A549 (cell line): ENCODE measurements at regions not wholly inside any gene's neighbourhood (a gene's known extent, or its start where the extent isn't known, plus 50 kb on each side); places are given as distances from the start of the nearest gene placed in this dataset.

ENCODE experiments used
- CHD2 ChIP-seq: fragments of 150-350 bp; IDR thresholded peaks from 2 replicates; pipeline ENCODE4 v1.6.1; 2014; ENCODE audit warnings: low read length; ENCODE audit not compliant: partially characterized antibody
- CHD4 ChIP-seq: fragments of 200-600 bp; sonication (generic); IDR thresholded peaks from 2 replicates; pipeline ENCODE4 v1.6.1; 2016; ENCODE audit warnings: antibody characterized with exemption, mild to moderate bottlenecking, borderline replicate concordance
- HOXA7 ChIP-seq: fragments of 250-450 bp; sonication (Bioruptor Pico); IDR thresholded peaks from 2 replicates; pipeline ENCODE4 v1.5.0; 2020; ENCODE audit warnings: mild to moderate bottlenecking, moderate library complexity
- JUN ChIP-seq, 2 experiments: fragments of >200 bp; sonication (Bioruptor Twin); formaldehyde crosslinking; IDR thresholded peaks; 2 replicates in 1 of 2; 3 replicates in 1 of 2; pipeline ENCODE4 v1.6.1; 2016 to 2017
- JUNB ChIP-seq: fragments of >200 bp; sonication (Bioruptor Twin); formaldehyde crosslinking; IDR thresholded peaks from 2 replicates; pipeline ENCODE4 v1.6.1; 2016
- POLR2A ChIP-seq: IDR thresholded peaks from 2 replicates; pipeline ENCODE4 v1.6.1; 2012; ENCODE audit warnings: mild to moderate bottlenecking, low read length
- RAD21 ChIP-seq, 2 experiments: fragments of >200 bp in 1 of 2; sonication (Bioruptor Twin) in 1 of 2; formaldehyde crosslinking in 1 of 2; IDR thresholded peaks in 1 of 2; conservative IDR thresholded peaks in 1 of 2; 2 replicates in 1 of 2; 3 replicates in 1 of 2; pipeline ENCODE4 v1.6.1; 2012 to 2018; ENCODE audit warnings: inconsistent platforms in 1 of 2
- RNF2 ChIP-seq: fragments of 200-600 bp; sonication (generic); IDR thresholded peaks from 2 replicates; pipeline ENCODE4 v1.6.1; 2016; ENCODE audit warnings: low read depth, mild to moderate bottlenecking, antibody characterized with exemption, moderate library complexity, borderline replicate concordance
- TF ChIP-seq, protein P1 (sequence below): fragments of >200 bp; sonication (Bioruptor Twin); formaldehyde crosslinking; IDR thresholded peaks from 3 replicates; pipeline ENCODE4 v1.5.1; 2016
- TF ChIP-seq, protein P2 (sequence below): IDR thresholded peaks from 2 replicates; pipeline ENCODE4 v1.6.1; 2012
- TF ChIP-seq, protein P3 (sequence below): fragments of 250-450 bp; sonication (Bioruptor Pico); IDR thresholded peaks from 2 replicates; pipeline ENCODE4 v1.5.0; 2021; ENCODE audit warnings: mild to moderate bottlenecking, moderate library complexity, borderline replicate concordance

DNA sequence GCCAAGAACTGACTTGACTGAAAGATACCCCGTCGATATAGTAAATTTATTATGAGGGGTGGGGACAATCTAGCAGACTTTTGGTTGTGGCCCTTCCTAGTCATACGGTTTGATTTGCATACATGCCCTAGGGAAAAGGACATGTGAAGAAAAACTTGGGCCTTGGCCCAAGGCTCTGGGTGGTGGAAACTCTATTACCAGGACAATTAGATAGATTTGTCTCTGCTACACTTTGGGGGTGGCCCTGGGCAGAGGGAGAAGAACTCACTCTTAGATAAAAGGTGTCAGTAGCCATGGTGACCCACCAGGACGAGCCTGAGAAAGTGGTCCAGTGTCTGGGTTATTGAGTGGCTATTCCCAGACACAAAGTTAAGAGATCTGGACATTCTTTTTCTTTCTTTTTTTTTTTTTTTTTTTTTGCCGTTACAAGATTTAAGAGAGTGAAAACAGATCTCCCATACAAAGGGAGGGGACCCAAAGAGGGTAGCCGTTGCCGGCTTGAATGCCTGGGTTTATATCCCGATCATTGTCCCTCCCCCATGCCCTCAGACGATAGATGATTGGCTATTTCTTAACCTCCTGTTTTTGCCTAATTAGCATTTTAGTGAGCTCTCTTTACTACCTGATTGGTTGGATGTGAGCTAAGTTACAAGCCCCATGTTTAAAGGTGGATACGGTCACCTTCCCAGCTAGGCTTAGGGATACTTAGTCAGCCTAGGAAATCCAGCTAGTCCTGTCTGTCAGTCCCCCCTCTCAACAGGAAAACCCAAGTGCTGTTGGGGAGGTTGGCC is 96.4 kb upstream of the SMAD3 start:
- TF ChIP-seq, protein P1, sequence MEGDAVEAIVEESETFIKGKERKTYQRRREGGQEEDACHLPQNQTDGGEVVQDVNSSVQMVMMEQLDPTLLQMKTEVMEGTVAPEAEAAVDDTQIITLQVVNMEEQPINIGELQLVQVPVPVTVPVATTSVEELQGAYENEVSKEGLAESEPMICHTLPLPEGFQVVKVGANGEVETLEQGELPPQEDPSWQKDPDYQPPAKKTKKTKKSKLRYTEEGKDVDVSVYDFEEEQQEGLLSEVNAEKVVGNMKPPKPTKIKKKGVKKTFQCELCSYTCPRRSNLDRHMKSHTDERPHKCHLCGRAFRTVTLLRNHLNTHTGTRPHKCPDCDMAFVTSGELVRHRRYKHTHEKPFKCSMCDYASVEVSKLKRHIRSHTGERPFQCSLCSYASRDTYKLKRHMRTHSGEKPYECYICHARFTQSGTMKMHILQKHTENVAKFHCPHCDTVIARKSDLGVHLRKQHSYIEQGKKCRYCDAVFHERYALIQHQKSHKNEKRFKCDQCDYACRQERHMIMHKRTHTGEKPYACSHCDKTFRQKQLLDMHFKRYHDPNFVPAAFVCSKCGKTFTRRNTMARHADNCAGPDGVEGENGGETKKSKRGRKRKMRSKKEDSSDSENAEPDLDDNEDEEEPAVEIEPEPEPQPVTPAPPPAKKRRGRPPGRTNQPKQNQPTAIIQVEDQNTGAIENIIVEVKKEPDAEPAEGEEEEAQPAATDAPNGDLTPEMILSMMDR, result no peak
- TF ChIP-seq CHD2 (no peak), JUN (IDR thresholded peaks at IDR 0.05) (no peak), RAD21 (conservative IDR thresholded peaks at IDR 0.05 in 1 of 2, IDR thresholded peaks at IDR 0.05 in 1 of 2) (no peak), HOXA7 (CRISPR knock-in tag) (no peak), POLR2A (no peak), CHD4 (no peak), RNF2 (no peak), JUNB (no peak)
- TF ChIP-seq, protein P2, sequence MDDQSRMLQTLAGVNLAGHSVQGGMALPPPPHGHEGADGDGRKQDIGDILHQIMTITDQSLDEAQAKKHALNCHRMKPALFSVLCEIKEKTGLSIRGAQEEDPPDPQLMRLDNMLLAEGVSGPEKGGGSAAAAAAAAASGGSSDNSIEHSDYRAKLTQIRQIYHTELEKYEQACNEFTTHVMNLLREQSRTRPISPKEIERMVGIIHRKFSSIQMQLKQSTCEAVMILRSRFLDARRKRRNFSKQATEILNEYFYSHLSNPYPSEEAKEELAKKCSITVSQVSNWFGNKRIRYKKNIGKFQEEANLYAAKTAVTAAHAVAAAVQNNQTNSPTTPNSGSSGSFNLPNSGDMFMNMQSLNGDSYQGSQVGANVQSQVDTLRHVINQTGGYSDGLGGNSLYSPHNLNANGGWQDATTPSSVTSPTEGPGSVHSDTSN, result no peak
- TF ChIP-seq, protein P3, sequence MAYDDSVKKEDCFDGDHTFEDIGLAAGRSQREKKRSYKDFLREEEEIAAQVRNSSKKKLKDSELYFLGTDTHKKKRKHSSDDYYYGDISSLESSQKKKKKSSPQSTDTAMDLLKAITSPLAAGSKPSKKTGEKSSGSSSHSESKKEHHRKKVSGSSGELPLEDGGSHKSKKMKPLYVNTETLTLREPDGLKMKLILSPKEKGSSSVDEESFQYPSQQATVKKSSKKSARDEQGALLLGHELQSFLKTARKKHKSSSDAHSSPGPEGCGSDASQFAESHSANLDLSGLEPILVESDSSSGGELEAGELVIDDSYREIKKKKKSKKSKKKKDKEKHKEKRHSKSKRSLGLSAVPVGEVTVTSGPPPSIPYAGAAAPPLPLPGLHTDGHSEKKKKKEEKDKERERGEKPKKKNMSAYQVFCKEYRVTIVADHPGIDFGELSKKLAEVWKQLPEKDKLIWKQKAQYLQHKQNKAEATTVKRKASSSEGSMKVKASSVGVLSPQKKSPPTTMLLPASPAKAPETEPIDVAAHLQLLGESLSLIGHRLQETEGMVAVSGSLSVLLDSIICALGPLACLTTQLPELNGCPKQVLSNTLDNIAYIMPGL (CRISPR knock-in tag), result no peak
